K562 (cell line): ENCODE measurements at regions not wholly inside any gene's neighbourhood (a gene's known extent, or its start where the extent isn't known, plus 50 kb on each side); places are given as distances from the start of the nearest gene placed in this dataset.

Experiments
- ATAC-seq: fragments of 200-7000 bp; cut with Tn5 transposase; 3 replicates; pipeline ENCODE4 v1.9.1; 2020; ENCODE audit warnings: moderate library complexity
- BruUV-seq: library from RNA; stranded (reverse); fragments of 400-500 nt; replicated peaks from 2 replicates; lab custom pipeline; 2021; lab: Mats Ljungman, UMichigan
- CTCF ChIA-PET: fragments of 300-600 bp; formaldehyde crosslinking; extraction: SDS; loops from one replicate; lab custom pipeline; 2021; ENCODE audit warnings: low intra/inter-chr PET ratio; lab: Yijun Ruan, JAX
- POLR2A ChIA-PET: fragments of 300-600, 350-650 bp; sonication (Branson Sonifier 250); formaldehyde crosslinking; extraction: SDS; loops from one replicate; lab custom pipeline; 2021; ENCODE audit warnings: antibody characterized with exemption, inconsistent platforms; lab: Yijun Ruan, JAX
- DNase-seq, 4 experiments: peaks; one replicate each; pipeline versions ENCODE4 v3.0.0 to v3.0.0-alpha.2; 2011 to 2018; ENCODE audit warnings: low spot score in 3 of 4, mixed read lengths in 3 of 4; ENCODE audit errors: extremely low read depth in 1 of 4
- FAIRE-seq: peaks from 2 replicates; lab custom pipeline; 2011; peaks lifted over from hg19 to GRCh38; lab: Jason Lieb, UNC
- H2AFZ ChIP-seq: 2 replicates; pipeline ENCODE4 v1.6.0; 2011; ENCODE audit warnings: low read depth, low read length, control low read depth, inconsistent platforms
- H3K27ac ChIP-seq: fragments of 200-600 bp; 3 replicates; pipeline ENCODE4 v1.8.0; 2011; ENCODE audit warnings: low read depth, mild to moderate bottlenecking, control low read depth, inconsistent platforms, low read length, moderate library complexity, mixed read lengths; ENCODE audit errors: extremely low read depth
- H3K27me3 ChIP-seq, 2 experiments: fragments of 300-600 bp in 1 of 2; 2 replicates in 1 of 2; 3 replicates in 1 of 2; pipeline versions ENCODE4 v1.6.0 to v1.8.0; 2011; ENCODE audit warnings: inconsistent platforms in 2 of 2, low read length in 2 of 2, mild to moderate bottlenecking in 1 of 2, mixed read lengths in 1 of 2, moderate library complexity in 1 of 2; ENCODE audit not compliant: control insufficient read depth in 2 of 2, insufficient read depth in 2 of 2
- H3K36me3 ChIP-seq: fragments of 300-600 bp; 3 replicates; pipeline ENCODE4 v1.8.0; 2011; ENCODE audit warnings: mild to moderate bottlenecking, low read length, inconsistent platforms; ENCODE audit not compliant: control insufficient read depth, insufficient read depth
- H3K4me1 ChIP-seq, 2 experiments: fragments of 200-600 bp in 1 of 2; replicated peaks in 1 of 2; 2 replicates in 1 of 2; 3 replicates in 1 of 2; pipeline versions ENCODE4 v1.5.1 to v1.8.0; 2011; ENCODE audit warnings: inconsistent platforms in 2 of 2, low read length in 2 of 2, mild to moderate bottlenecking in 1 of 2, mixed read lengths in 1 of 2, moderate library complexity in 1 of 2; ENCODE audit not compliant: control insufficient read depth in 2 of 2, insufficient read depth in 2 of 2
- H3K4me2 ChIP-seq: 2 replicates; pipeline ENCODE4 v1.6.1; 2011; ENCODE audit warnings: low read length, control low read depth, inconsistent platforms, mixed read lengths; ENCODE audit not compliant: insufficient read depth
- H3K4me3 ChIP-seq: fragments of 200-600 bp; sonication (generic), shearing (Covaris generic); 2 replicates; pipeline ENCODE4 v1.5.1; 2016; ENCODE audit warnings: control low read depth, inconsistent platforms
- H3K79me2 ChIP-seq: fragments of 200-600 bp; 3 replicates; pipeline ENCODE4 v1.8.0; 2011; ENCODE audit warnings: low read length, inconsistent platforms; ENCODE audit not compliant: control insufficient read depth, insufficient read depth
- H3K9ac ChIP-seq, 2 experiments: 2 replicates each; pipeline versions ENCODE4 v1.6.0 to v1.6.1; 2011; ENCODE audit warnings: low read depth in 2 of 2, low read length in 2 of 2, control low read depth in 1 of 2, inconsistent platforms in 1 of 2, mild to moderate bottlenecking in 1 of 2, mixed read lengths in 1 of 2; ENCODE audit not compliant: insufficient read depth in 1 of 2
- H3K9me1 ChIP-seq: one replicate; pipeline ENCODE4 v1.6.0; 2011; ENCODE audit warnings: inconsistent platforms, mild to moderate bottlenecking, low read length, moderate library complexity; ENCODE audit not compliant: control insufficient read depth, insufficient read depth
- H3K9me3 ChIP-seq: replicated peaks from 2 replicates; pipeline ENCODE4 v1.5.1; 2011; ENCODE audit warnings: low read depth, low read length, inconsistent platforms; ENCODE audit not compliant: control insufficient read depth, insufficient read depth
- H4K20me1 ChIP-seq: replicated peaks from 2 replicates; pipeline ENCODE4 v1.6.1; 2011; ENCODE audit warnings: low read length, inconsistent platforms, mixed read lengths; ENCODE audit not compliant: control insufficient read depth, insufficient read depth
- CC2D1A ChIP-seq: fragments of 450-650 bp; IDR thresholded peaks from 2 replicates; pipeline ENCODE4 v1.6.1; 2017; ENCODE audit warnings: mild to moderate bottlenecking
- CHD2 ChIP-seq: IDR thresholded peaks from 2 replicates; pipeline ENCODE4 v1.6.1; 2011; ENCODE audit warnings: low read depth, low read length
- CXXC5 ChIP-seq: fragments of 250-450 bp; sonication (Bioruptor Pico); IDR thresholded peaks from 2 replicates; pipeline ENCODE4 v1.8.0; 2022; ENCODE audit warnings: inconsistent platforms, mild to moderate bottlenecking, moderate library complexity
- HDAC6 ChIP-seq: IDR thresholded peaks from 2 replicates; pipeline ENCODE4 v1.6.1; 2012; ENCODE audit warnings: low read depth, mild to moderate bottlenecking, control low read depth, inconsistent platforms, low read length, moderate library complexity
- HOXB6 ChIP-seq: fragments of 250-450 bp; sonication (Bioruptor Pico); IDR thresholded peaks from 2 replicates; pipeline ENCODE4 v1.5.1; 2022; ENCODE audit warnings: mild to moderate bottlenecking, borderline replicate concordance
- KDM4B ChIP-seq, 2 experiments: fragments of 450-650 bp in 1 of 2; sonication (generic) in 1 of 2; IDR thresholded peaks; 2 replicates each; pipeline ENCODE4 v1.6.1; 2016 to 2017; ENCODE audit warnings: borderline replicate concordance in 2 of 2, antibody characterized with exemption in 1 of 2, low read depth in 1 of 2, mild to moderate bottlenecking in 1 of 2
- MAZ ChIP-seq, 2 experiments: fragments of 450-650 bp in 1 of 2; sonication (generic) in 1 of 2; formaldehyde crosslinking; IDR thresholded peaks in 1 of 2; conservative IDR thresholded peaks in 1 of 2; 2 replicates each; pipeline versions ENCODE4 v1.4.0 to v1.5.0; 2020; ENCODE audit warnings: mild to moderate bottlenecking in 1 of 2, missing genetic modification reagents in 1 of 2
- MCM2 ChIP-seq: fragments of 450-650 bp; IDR thresholded peaks from 2 replicates; pipeline ENCODE4 v1.6.1; 2017; ENCODE audit warnings: low read depth, mild to moderate bottlenecking
- NCOR1 ChIP-seq: fragments of 450-650 bp; IDR thresholded peaks from 2 replicates; pipeline ENCODE4 v1.6.1; 2016; ENCODE audit warnings: mild to moderate bottlenecking, moderate library complexity
- PATZ1 ChIP-seq: fragments of 250-450 bp; sonication (Bioruptor Pico); IDR thresholded peaks from 2 replicates; pipeline ENCODE4 v1.5.0; 2020; ENCODE audit warnings: mild to moderate bottlenecking, borderline replicate concordance
- PTRF ChIP-seq: fragments of 450-650 bp; IDR thresholded peaks from 2 replicates; pipeline ENCODE4 v1.6.1; 2016; ENCODE audit warnings: mild to moderate bottlenecking, missing genetic modification characterization, missing compliant biosample characterization
- ZNF57 ChIP-seq: fragments of 450-650 bp; formaldehyde crosslinking; IDR thresholded peaks from 2 replicates; pipeline ENCODE4 v1.4.0; 2020; ENCODE audit warnings: mild to moderate bottlenecking, moderate library complexity
- ZNF780A ChIP-seq: fragments of 250-450 bp; sonication (Bioruptor Pico); IDR thresholded peaks from 2 replicates; pipeline ENCODE4 v1.5.0; 2021; ENCODE audit warnings: mild to moderate bottlenecking
- WGBS: fragments of 100-300 bp; shearing (Covaris generic); methylation state at CpG from one replicate; pipeline ENCODE4 v1.1.6; 2016; ENCODE audit warnings: low coverage, mixed read lengths; ENCODE audit not compliant: insufficient coverage; ENCODE audit errors: missing lambda C conversion rate; 5-methylcytosine and 5-hydroxymethylcytosine counted together
- in situ Hi-C: fragments of 300-500 bp; cut with MboI; formaldehyde crosslinking; loops from 4 replicates; pipeline ENCODE4 v1.15.0; 2018; ENCODE audit warnings: inconsistent platforms, mixed read lengths
- intact Hi-C: fragments of 100-400 bp; cut with micrococcal nuclease; formaldehyde crosslinking; loops from 2 replicates; pipeline ENCODE4 v1.14.2; 2022
- TF ChIP-seq, protein P1 (sequence below): fragments of 250-450 bp; sonication (Bioruptor Pico); IDR thresholded peaks from 2 replicates; pipeline ENCODE4 v1.8.0; 2021; ENCODE audit warnings: moderate library complexity, mild to moderate bottlenecking, inconsistent platforms
- TF ChIP-seq, protein P2 (sequence below), 3 experiments: fragments of 200-800 bp in 1 of 3; fragments of 250-450 bp in 1 of 3; fragments of 450-650 bp in 1 of 3; sonication (Bioruptor Pico) in 1 of 3; sonication (Bioruptor generic) in 1 of 3; formaldehyde crosslinking in 1 of 3; IDR thresholded peaks; 2 replicates each; pipeline versions ENCODE4 v1.6.1 to v1.8.0; 2016 to 2022; ENCODE audit warnings: mild to moderate bottlenecking in 2 of 3, missing genetic modification characterization in 2 of 3, missing compliant biosample characterization in 1 of 3, moderate library complexity in 1 of 3

DNA sequence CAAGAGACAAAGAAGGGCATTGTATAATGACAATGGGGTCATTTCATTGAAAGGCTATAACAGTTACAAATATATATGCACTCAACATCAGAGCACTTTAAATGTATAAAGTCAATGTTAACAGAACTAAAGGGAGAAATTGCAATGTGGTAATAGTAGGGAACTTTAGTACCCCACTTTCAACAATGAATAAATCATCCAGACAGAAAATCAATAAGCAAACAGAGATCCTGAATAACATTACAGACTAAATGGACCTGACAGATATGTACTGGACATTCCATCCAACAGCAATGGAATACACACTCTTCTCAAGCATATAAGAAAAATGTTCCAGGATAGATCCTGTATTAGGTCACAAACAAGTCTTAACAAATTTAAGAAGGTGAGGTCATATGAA lies 90.5 kb upstream of the ALKAL2 start (continued):
- TF ChIP-seq, protein P1, sequence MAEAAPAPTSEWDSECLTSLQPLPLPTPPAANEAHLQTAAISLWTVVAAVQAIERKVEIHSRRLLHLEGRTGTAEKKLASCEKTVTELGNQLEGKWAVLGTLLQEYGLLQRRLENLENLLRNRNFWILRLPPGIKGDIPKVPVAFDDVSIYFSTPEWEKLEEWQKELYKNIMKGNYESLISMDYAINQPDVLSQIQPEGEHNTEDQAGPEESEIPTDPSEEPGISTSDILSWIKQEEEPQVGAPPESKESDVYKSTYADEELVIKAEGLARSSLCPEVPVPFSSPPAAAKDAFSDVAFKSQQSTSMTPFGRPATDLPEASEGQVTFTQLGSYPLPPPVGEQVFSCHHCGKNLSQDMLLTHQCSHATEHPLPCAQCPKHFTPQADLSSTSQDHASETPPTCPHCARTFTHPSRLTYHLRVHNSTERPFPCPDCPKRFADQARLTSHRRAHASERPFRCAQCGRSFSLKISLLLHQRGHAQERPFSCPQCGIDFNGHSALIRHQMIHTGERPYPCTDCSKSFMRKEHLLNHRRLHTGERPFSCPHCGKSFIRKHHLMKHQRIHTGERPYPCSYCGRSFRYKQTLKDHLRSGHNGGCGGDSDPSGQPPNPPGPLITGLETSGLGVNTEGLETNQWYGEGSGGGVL (CRISPR knock-in tag), result no peak
- TF ChIP-seq PTRF (tag) (no peak), PATZ1 (CRISPR knock-in tag) (no peak), MCM2 (no peak), ZNF57 (CRISPR knock-in tag) (no peak)
- TF ChIP-seq, all 486 proteins: peak for 0

GRCh38 chr2:377414-377813 lies 89.5 kb upstream of the ALKAL2 start:
- H3K9me3 ChIP-seq, result no peaks in the 10 kb centered on the region
- H4K20me1 ChIP-seq, result no peaks in the 10 kb centered on the region
- H3K4me3 ChIP-seq, result no peak overlapping the region
- H3K27ac ChIP-seq, result no peak overlapping the region
- no peaks in the 10 kb centered on the region for H3K4me1 ChIP-seq
- peaks cover 3 to 20% of the 10 kb centered on the region in 2 experiments; a peak in 3 of 5 replicates for H3K27me3 ChIP-seq
- H3K4me2 ChIP-seq, result no peak overlapping the region
- BruUV-seq, result no TSS peak
- H2AFZ ChIP-seq, result no peak overlapping the region
- FAIRE-seq (no peak), ATAC-seq (no peak), DNase-seq (no peak)
- CTCF ChIA-PET, result no interaction called here
- POLR2A ChIA-PET, result no interaction called here
- no peak overlapping the region for H3K9ac ChIP-seq
- in situ Hi-C loops, result no loop called here
- no peaks in the 10 kb centered on the region for H3K36me3 ChIP-seq
- H3K79me2 ChIP-seq, result no peaks in the 10 kb centered on the region
- WGBS, result 0% methylated on average over 2 of the region's 2 CpGs
- no peaks in the 10 kb centered on the region for H3K9me1 ChIP-seq
- intact Hi-C loops, result no loop called here
- TF ChIP-seq, protein P2, sequence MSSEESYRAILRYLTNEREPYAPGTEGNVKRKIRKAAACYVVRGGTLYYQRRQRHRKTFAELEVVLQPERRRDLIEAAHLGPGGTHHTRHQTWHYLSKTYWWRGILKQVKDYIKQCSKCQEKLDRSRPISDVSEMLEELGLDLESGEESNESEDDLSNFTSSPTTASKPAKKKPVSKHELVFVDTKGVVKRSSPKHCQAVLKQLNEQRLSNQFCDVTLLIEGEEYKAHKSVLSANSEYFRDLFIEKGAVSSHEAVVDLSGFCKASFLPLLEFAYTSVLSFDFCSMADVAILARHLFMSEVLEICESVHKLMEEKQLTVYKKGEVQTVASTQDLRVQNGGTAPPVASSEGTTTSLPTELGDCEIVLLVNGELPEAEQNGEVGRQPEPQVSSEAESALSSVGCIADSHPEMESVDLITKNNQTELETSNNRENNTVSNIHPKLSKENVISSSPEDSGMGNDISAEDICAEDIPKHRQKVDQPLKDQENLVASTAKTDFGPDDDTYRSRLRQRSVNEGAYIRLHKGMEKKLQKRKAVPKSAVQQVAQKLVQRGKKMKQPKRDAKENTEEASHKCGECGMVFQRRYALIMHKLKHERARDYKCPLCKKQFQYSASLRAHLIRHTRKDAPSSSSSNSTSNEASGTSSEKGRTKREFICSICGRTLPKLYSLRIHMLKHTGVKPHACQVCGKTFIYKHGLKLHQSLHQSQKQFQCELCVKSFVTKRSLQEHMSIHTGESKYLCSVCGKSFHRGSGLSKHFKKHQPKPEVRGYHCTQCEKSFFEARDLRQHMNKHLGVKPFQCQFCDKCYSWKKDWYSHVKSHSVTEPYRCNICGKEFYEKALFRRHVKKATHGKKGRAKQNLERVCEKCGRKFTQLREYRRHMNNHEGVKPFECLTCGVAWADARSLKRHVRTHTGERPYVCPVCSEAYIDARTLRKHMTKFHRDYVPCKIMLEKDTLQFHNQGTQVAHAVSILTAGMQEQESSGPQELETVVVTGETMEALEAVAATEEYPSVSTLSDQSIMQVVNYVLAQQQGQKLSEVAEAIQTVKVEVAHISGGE (CRISPR knock-in tag; IDR thresholded peaks at IDR 0.05), result no peak
- TF ChIP-seq KDM4B (IDR thresholded peaks at IDR 0.05; ENCODE audit: borderline replicate concordance in 2 of 2, low read depth in 1 of 2), result no peak
- TF ChIP-seq ZNF780A (CRISPR knock-in tag), result no peak
- no peak for TF ChIP-seq HOXB6 (CRISPR knock-in tag)
- TF ChIP-seq CXXC5 (CRISPR knock-in tag), result no peak
- no peak for TF ChIP-seq CC2D1A
- no peak for TF ChIP-seq CHD2
- TF ChIP-seq NCOR1, result no peak
- TF ChIP-seq HDAC6, result no peak
- TF ChIP-seq MAZ (CRISPR knock-in tag; conservative IDR thresholded peaks at IDR 0.05 in 1 of 2, IDR thresholded peaks at IDR 0.05 in 1 of 2), result no peak
